ENCODE measurements at regions not wholly inside any gene's neighbourhood (a gene's known extent, or its start where the extent isn't known, plus 50 kb on each side); places are given as distances from the start of the nearest gene placed in this dataset.
"Not testable (repeated sequence)": the region's sequence is repeated elsewhere in the genome, so short reads cannot be mapped to it uniquely, and the experiment has no call there.

- DNase-seq; H3K36me3 Mint-ChIP-seq (ENCODE audit: low read depth); H3K27ac Mint-ChIP-seq; H3K4me3 Mint-ChIP-seq; H3K9me3 Mint-ChIP-seq (ENCODE audit: low read depth); ATAC-seq; H3K4me1 Mint-ChIP-seq; intact Hi-C loops (cut with DNase I, micrococcal nuclease); CTCF ChIA-PET; POLR2A ChIA-PET: not testable (repeated sequence)
- peaks cover 11% of the 10 kb centered on the region for H3K27me3 Mint-ChIP-seq
Measured at GRCh38 chr17:34471278-34471677, 108.1 kb upstream of the TMEM132E start.

- Mint-ChIP-seq H3K9me3 (ENCODE audit: low read depth) (no peaks in the 10 kb centered on the region), H3K27ac (no peak overlapping the region), H3K27me3 (peaks cover 11% of the 10 kb centered on the region), H3K4me3 (no peak overlapping the region), H3K4me1 (no peaks in the 10 kb centered on the region), H3K36me3 (ENCODE audit: low read depth) (no peaks in the 10 kb centered on the region)
- intact Hi-C loops (cut with DNase I, micrococcal nuclease): no loop called here
- ChIA-PET CTCF (no interaction called here), POLR2A (no interaction called here)
- DNase-seq (no peak), ATAC-seq (no peak)
Measured at GRCh38 chr17:34465789-34466188, 102.8 kb upstream of the CCL1 start.

DNA sequence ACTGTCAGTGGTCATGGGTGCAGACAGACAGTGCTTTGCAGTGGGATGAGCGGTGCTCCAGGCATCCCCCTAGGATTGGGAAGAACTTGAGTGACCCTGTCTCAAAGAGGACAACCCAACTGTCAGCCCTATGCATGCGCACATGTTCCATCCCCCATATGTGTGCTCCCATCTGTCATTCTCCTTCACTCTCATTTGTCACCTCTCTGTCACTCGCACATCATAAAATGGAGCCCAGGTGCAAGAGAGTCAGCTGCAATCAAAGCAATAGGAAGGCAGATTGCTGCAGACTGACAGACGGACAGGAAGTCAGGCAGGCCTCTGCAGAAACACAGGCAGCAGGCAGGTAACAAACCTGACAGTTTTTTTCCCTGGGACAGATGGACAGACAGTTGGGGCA, 101.8 kb upstream of the CCL1 start:
- H3K4me3 Mint-ChIP-seq: no peak overlapping the region
- ATAC-seq (no peak), DNase-seq (no peak)
- ChIA-PET POLR2A (no interaction called here), CTCF (no interaction called here)
- intact Hi-C loops (cut with DNase I, micrococcal nuclease): no loop called here
- H3K9me3 Mint-ChIP-seq (ENCODE audit: low read depth): no peaks in the 10 kb centered on the region
- no peak overlapping the region for H3K27ac Mint-ChIP-seq
- H3K4me1 Mint-ChIP-seq: no peaks in the 10 kb centered on the region
- peaks cover 8% of the 10 kb centered on the region for H3K27me3 Mint-ChIP-seq
- no peaks in the 10 kb centered on the region for H3K36me3 Mint-ChIP-seq (ENCODE audit: low read depth)

DNA sequence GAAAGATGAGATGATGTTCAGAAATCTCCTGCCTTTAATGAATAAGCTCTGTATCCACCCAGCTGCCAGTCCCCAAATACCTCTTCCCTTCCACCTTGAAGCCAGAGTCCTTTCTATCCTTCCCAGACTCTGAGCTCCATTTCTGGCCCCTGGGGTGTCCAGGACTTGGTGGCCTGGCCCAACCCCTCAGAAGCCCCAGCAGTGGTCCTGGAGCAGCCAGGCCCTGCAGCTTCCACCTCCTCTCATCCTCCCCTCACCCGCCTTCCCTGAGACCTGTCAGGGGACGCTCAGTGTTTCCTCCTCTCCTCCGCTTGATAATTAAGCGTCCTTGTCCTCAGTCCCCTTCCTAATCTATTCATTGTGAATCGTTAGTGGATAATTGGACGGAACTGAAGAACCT, 95.2 kb upstream of the CCL1 start:
- no peak for ATAC-seq
- intact Hi-C loops (cut with DNase I, micrococcal nuclease): no loop called here
- ChIA-PET POLR2A (no interaction called here), CTCF (interaction anchor here (1.1 kb wide), 1 partner anchor 235 kb away, joined by 5 read pairs; no protein-coding TSS in a partner anchor)
- Mint-ChIP-seq H3K9me3 (ENCODE audit: low read depth) (no peaks in the 10 kb centered on the region), H3K27me3 (peaks cover 12% of the 10 kb centered on the region), H3K27ac (no peak overlapping the region), H3K4me3 (no peak overlapping the region), H3K36me3 (ENCODE audit: low read depth) (no peaks in the 10 kb centered on the region), H3K4me1 (no peaks in the 10 kb centered on the region)
- no peak for DNase-seq

GRCh38 chr17:34456121-34456520, 93.1 kb upstream of the CCL1 start:
- Mint-ChIP-seq H3K4me3 (no peak overlapping the region), H3K27me3 (peaks cover 20% of the 10 kb centered on the region), H3K9me3 (ENCODE audit: low read depth) (no peaks in the 10 kb centered on the region), H3K27ac (no peak overlapping the region), H3K36me3 (ENCODE audit: low read depth) (no peaks in the 10 kb centered on the region), H3K4me1 (no peaks in the 10 kb centered on the region)
- CTCF ChIA-PET: interaction anchor here (0.9 kb wide), 1 partner anchor 11 kb away, joined by 3 read pairs; no protein-coding TSS in a partner anchor
- intact Hi-C loops (cut with DNase I, micrococcal nuclease): no loop called here
- DNase-seq (no peak), ATAC-seq (no peak)
- POLR2A ChIA-PET: no interaction called here

GRCh38 chr17:34452769-34453168, 89.7 kb upstream of the CCL1 start:
- Mint-ChIP-seq H3K27me3 (peaks cover 27% of the 10 kb centered on the region), H3K4me1 (no peaks in the 10 kb centered on the region), H3K9me3 (ENCODE audit: low read depth) (no peaks in the 10 kb centered on the region), H3K27ac (no peak overlapping the region), H3K36me3 (ENCODE audit: low read depth) (no peaks in the 10 kb centered on the region), H3K4me3 (no peak overlapping the region)
- POLR2A ChIA-PET: no interaction called here
- no peak for DNase-seq
- CTCF ChIA-PET: interaction anchor here (0.6 to 1.3 kb wide), 2 partner anchors 23 to 92 kb away, joined by 3 read pairs; no protein-coding TSS in a partner anchor
- ATAC-seq: no peak
- intact Hi-C loops (cut with DNase I, micrococcal nuclease): no loop called here

DNA sequence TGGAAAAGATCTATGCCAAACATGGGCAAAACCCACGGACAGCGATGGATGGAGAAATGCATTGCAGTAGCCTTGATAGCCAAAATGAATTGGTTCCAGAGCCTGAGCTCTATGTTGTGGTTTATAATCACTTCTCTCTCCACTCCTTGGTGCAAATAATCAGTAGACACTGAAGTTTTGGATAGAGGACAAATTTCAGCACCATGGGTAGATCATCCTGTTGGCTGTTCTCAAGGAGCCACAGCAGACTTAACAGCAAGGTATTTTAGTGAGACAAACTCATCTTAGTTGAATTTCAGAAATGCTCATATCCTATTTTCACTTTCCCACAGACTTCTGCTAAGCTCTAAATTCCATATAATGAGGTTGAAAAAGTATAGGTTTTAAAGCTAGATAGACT, 88.3 kb upstream of the CCL1 start:
- Mint-ChIP-seq H3K27me3 (peaks cover 26% of the 10 kb centered on the region), H3K9me3 (ENCODE audit: low read depth) (no peaks in the 10 kb centered on the region), H3K36me3 (ENCODE audit: low read depth) (no peaks in the 10 kb centered on the region), H3K4me3 (no peak overlapping the region), H3K27ac (no peak overlapping the region), H3K4me1 (no peaks in the 10 kb centered on the region)
- CTCF ChIA-PET: interaction anchor here (1.4 kb wide), 1 partner anchor 31 kb away, joined by 3 read pairs; no protein-coding TSS in a partner anchor
- POLR2A ChIA-PET: no interaction called here
- ATAC-seq (no peak), DNase-seq (no peak)
- intact Hi-C loops (cut with DNase I, micrococcal nuclease): no loop called here

GRCh38 chr17:34447406-34447805, 84.4 kb upstream of the CCL1 start:
- CTCF ChIA-PET: interaction anchor here (0.5 kb wide), 1 partner anchor 115 kb away, joined by 3 read pairs; no protein-coding TSS in a partner anchor
- Mint-ChIP-seq H3K4me1 (no peaks in the 10 kb centered on the region), H3K9me3 (ENCODE audit: low read depth) (no peaks in the 10 kb centered on the region), H3K27me3 (peaks cover 20% of the 10 kb centered on the region), H3K36me3 (ENCODE audit: low read depth) (no peaks in the 10 kb centered on the region), H3K4me3 (no peak overlapping the region), H3K27ac (no peak overlapping the region)
- intact Hi-C loops (cut with DNase I, micrococcal nuclease): no loop called here
- ATAC-seq (no peak), DNase-seq (no peak)
- POLR2A ChIA-PET: no interaction called here

GRCh38 chr17:34445101-34445500, 82.1 kb upstream of the CCL1 start:
- H3K4me3 Mint-ChIP-seq: no peak overlapping the region
- H3K36me3 Mint-ChIP-seq (ENCODE audit: low read depth): no peaks in the 10 kb centered on the region
- CTCF ChIA-PET: interaction anchor here (0.8 to 1.0 kb wide), 2 partner anchors 11 to 25 kb away, joined by 3 read pairs; no protein-coding TSS in a partner anchor
- ATAC-seq (no peak), DNase-seq (no peak)
- POLR2A ChIA-PET: no interaction called here
- H3K27ac Mint-ChIP-seq: no peak overlapping the region
- intact Hi-C loops (cut with DNase I, micrococcal nuclease): loop anchor here in 1 of 2 experiments (2.0 kb wide), 1 partner anchor 74 kb away; no protein-coding TSS in a partner anchor
- no peaks in the 10 kb centered on the region for H3K4me1 Mint-ChIP-seq
- H3K9me3 Mint-ChIP-seq (ENCODE audit: low read depth): no peaks in the 10 kb centered on the region
- H3K27me3 Mint-ChIP-seq: peaks cover 13% of the 10 kb centered on the region

- ChIA-PET CTCF (interaction anchor here (0.6 to 1.4 kb wide), 2 partner anchors 9 to 105 kb away, joined by 3 read pairs; no protein-coding TSS in a partner anchor), POLR2A (no interaction called here)
- H3K36me3 Mint-ChIP-seq (ENCODE audit: low read depth): no peaks in the 10 kb centered on the region
- no peak overlapping the region for H3K4me3 Mint-ChIP-seq
- no peaks in the 10 kb centered on the region for H3K9me3 Mint-ChIP-seq (ENCODE audit: low read depth)
- intact Hi-C loops (cut with DNase I, micrococcal nuclease): loop anchor here in 1 of 2 experiments (2.0 kb wide), 1 partner anchor 75 kb away; no protein-coding TSS in a partner anchor
- DNase-seq (peak; percentile 34), ATAC-seq (no peak)
- H3K27me3 Mint-ChIP-seq: peaks cover 8% of the 10 kb centered on the region
- no peak overlapping the region for H3K27ac Mint-ChIP-seq
- no peaks in the 10 kb centered on the region for H3K4me1 Mint-ChIP-seq
Measured at GRCh38 chr17:34443619-34444469, 80.8 kb upstream of the CCL1 start.

GRCh38 chr17:34442387-34443111, 79.5 kb upstream of the CCL1 start:
- no peaks in the 10 kb centered on the region for H3K36me3 Mint-ChIP-seq (ENCODE audit: low read depth)
- ATAC-seq: no peak

More at GRCh38 chr17:34442387-34443111, 79.5 kb upstream of the CCL1 start:
- H3K4me3 Mint-ChIP-seq: no peak overlapping the region
- ChIA-PET CTCF (no interaction called here), POLR2A (no interaction called here)
- H3K4me1 Mint-ChIP-seq: no peaks in the 10 kb centered on the region
- no peaks in the 10 kb centered on the region for H3K9me3 Mint-ChIP-seq (ENCODE audit: low read depth)
- no peak for DNase-seq
- intact Hi-C loops (cut with DNase I, micrococcal nuclease): no loop called here
- no peak overlapping the region for H3K27ac Mint-ChIP-seq
- peaks cover 3% of the 10 kb centered on the region for H3K27me3 Mint-ChIP-seq

All from activated CD4-positive, alpha-beta T cell treated with anti-CD3 and anti-CD28 coated beads for 36 hours (primary cell).